SIG-M5 treated with dmso at 0.1 percent for 504 hours (cell line): ENCODE measurements at regions not wholly inside any gene's neighbourhood (a gene's known extent, or its start where the extent isn't known, plus 50 kb on each side); places are given as distances from the start of the nearest gene placed in this dataset.

Experiments
- DNase-seq: peaks from one replicate; lab custom pipeline; 2025; ENCODE audit not compliant: unreplicated experiment; lab: John Stamatoyannopoulos, UW

- no peak for DNase-seq
Observed at GRCh38 chr16:81148277-81148676, 52.1 kb upstream of the GCSH start.
